HEK293T (cell line): ENCODE measurements at regions not wholly inside any gene's neighbourhood (a gene's known extent, or its start where the extent isn't known, plus 50 kb on each side); places are given as distances from the start of the nearest gene placed in this dataset.
"Not testable (repeated sequence)": the region's sequence is repeated elsewhere in the genome, so short reads cannot be mapped to it uniquely, and the experiment has no call there.

Experiments used
- CTCF ChIA-PET: fragments of 350-600 bp; formaldehyde crosslinking; extraction: SDS; loops from one replicate; lab custom pipeline; 2021; ENCODE audit warnings: antibody characterized with exemption, inconsistent platforms; lab: Yijun Ruan, JAX
- POLR2A ChIA-PET: fragments of 350-600 bp; formaldehyde crosslinking; extraction: SDS; loops from one replicate; lab custom pipeline; 2020; ENCODE audit warnings: antibody characterized with exemption, inconsistent platforms; lab: Yijun Ruan, JAX
- DNase-seq: peaks from one replicate; pipeline ENCODE4 v3.0.0; 2012; ENCODE audit warnings: mixed read lengths; ENCODE audit errors: extremely low spot score
- ARNT ChIP-seq: fragments of 450-650 bp; IDR thresholded peaks from 2 replicates; pipeline ENCODE4 v1.6.1; 2017; ENCODE audit warnings: mild to moderate bottlenecking
- BHLHE40 ChIP-seq: fragments of 450-650 bp; IDR thresholded peaks from 2 replicates; pipeline ENCODE4 v1.6.1; 2016; ENCODE audit warnings: mild to moderate bottlenecking, moderate library complexity, borderline replicate concordance
- CTBP1 ChIP-seq: fragments of 450-650 bp; IDR thresholded peaks from 2 replicates; pipeline ENCODE4 v1.6.1; 2016; ENCODE audit warnings: borderline replicate concordance
- ELF4 ChIP-seq: fragments of 450-650 bp; IDR thresholded peaks from 2 replicates; pipeline ENCODE4 v1.6.1; 2017; ENCODE audit warnings: antibody characterized with exemption
- FOXA1 ChIP-seq: fragments of 450-650 bp; IDR thresholded peaks from 2 replicates; pipeline ENCODE4 v1.6.1; 2016; ENCODE audit warnings: mild to moderate bottlenecking
- FOXK2 ChIP-seq: fragments of 450-650 bp; IDR thresholded peaks from 2 replicates; pipeline ENCODE4 v1.6.1; 2016; ENCODE audit warnings: mild to moderate bottlenecking
- FOXM1 ChIP-seq: fragments of 450-650 bp; IDR thresholded peaks from 2 replicates; pipeline ENCODE4 v1.6.1; 2017; ENCODE audit warnings: mild to moderate bottlenecking, borderline replicate concordance
- HDGF ChIP-seq: fragments of 450-650 bp; IDR thresholded peaks from 2 replicates; pipeline ENCODE4 v1.6.1; 2017; ENCODE audit warnings: antibody characterized with exemption, borderline replicate concordance
- L3MBTL2 ChIP-seq: fragments of 450-650 bp; conservative IDR thresholded peaks from 2 replicates; pipeline ENCODE4 v1.6.1; 2016; ENCODE audit warnings: mild to moderate bottlenecking
- LEF1 ChIP-seq: fragments of 450-650 bp; IDR thresholded peaks from 2 replicates; pipeline ENCODE4 v1.6.1; 2017; ENCODE audit warnings: mild to moderate bottlenecking, borderline replicate concordance
- NFRKB ChIP-seq: fragments of 450-650 bp; IDR thresholded peaks from 2 replicates; pipeline ENCODE4 v1.6.1; 2016; ENCODE audit warnings: mild to moderate bottlenecking, moderate library complexity
- PKNOX1 ChIP-seq: fragments of 450-650 bp; IDR thresholded peaks from 2 replicates; pipeline ENCODE4 v1.6.1; 2016
- SP1 ChIP-seq: fragments of 450-650 bp; IDR thresholded peaks from 2 replicates; pipeline ENCODE4 v1.6.1; 2017
- SUZ12 ChIP-seq: fragments of 450-650 bp; IDR thresholded peaks from 2 replicates; pipeline ENCODE4 v1.6.1; 2016; ENCODE audit warnings: mild to moderate bottlenecking
- TARDBP ChIP-seq: fragments of 450-650 bp; IDR thresholded peaks from 2 replicates; pipeline ENCODE4 v1.6.1; 2016
- ZNF384 ChIP-seq: fragments of 450-650 bp; IDR thresholded peaks from 2 replicates; pipeline ENCODE4 v1.6.1; 2016

- no peak for DNase-seq
- ChIA-PET POLR2A (no interaction called here), CTCF (interaction anchor here (1.1 kb wide), 1 partner anchor 16 kb away, joined by 4 read pairs; no protein-coding TSS in a partner anchor)
- TF ChIP-seq NFRKB (no peak), ARNT (no peak), HDGF (no peak), FOXA1 (no peak), FOXK2 (no peak), SUZ12 (no peak), CTBP1 (no peak), ZNF384 (no peak), TARDBP (no peak)
These were observed 131.4 kb upstream of the FRG1 start for GRCh38 chr4:189809241-189809735.

GRCh38 chr4:189809839-189810238 lies 130.8 kb upstream of the FRG1 start:
- ChIA-PET POLR2A (no interaction called here), CTCF (interaction anchor here (1.1 kb wide), 1 partner anchor 17 kb away, joined by 4 read pairs; no protein-coding TSS in a partner anchor)
- TF ChIP-seq SUZ12 = no peak
- TF ChIP-seq SP1 = no peak
- TF ChIP-seq FOXA1 = no peak
- no peak for TF ChIP-seq PKNOX1
- TF ChIP-seq LEF1 = no peak
- TF ChIP-seq L3MBTL2 = no peak
- TF ChIP-seq FOXK2 = no peak
- no peak for TF ChIP-seq HDGF
- TF ChIP-seq ELF4 = no peak
- TF ChIP-seq FOXM1 = no peak
- TF ChIP-seq NFRKB = no peak
- no peak for TF ChIP-seq ARNT
- no peak for TF ChIP-seq ZNF384
- no peak for DNase-seq

- CTCF ChIA-PET = interaction anchor here (1.1 kb wide), 1 partner anchor 17 kb away, joined by 4 read pairs; no protein-coding TSS in a partner anchor
- POLR2A ChIA-PET, DNase-seq: not testable (repeated sequence)
These were observed 130.1 kb upstream of the FRG1 start for GRCh38 chr4:189810318-189811181.

GRCh38 chr4:189815404-189816192 lies 125.1 kb upstream of the FRG1 start:
- no peak for DNase-seq
- CTCF ChIA-PET = interaction anchor here (1.6 kb wide), 1 partner anchor 23 kb away, joined by 6 read pairs; no protein-coding TSS in a partner anchor
- TF ChIP-seq PKNOX1 = no peak
- no peak for TF ChIP-seq ARNT
- no peak for TF ChIP-seq ELF4
- no peak for TF ChIP-seq SUZ12
- TF ChIP-seq LEF1 = no peak
- POLR2A ChIA-PET = no interaction called here

- CTCF ChIA-PET = no interaction called here
- DNase-seq = no peak
- POLR2A ChIA-PET = no interaction called here
These were observed 118.3 kb upstream of the FRG1 start for GRCh38 chr4:189822326-189822725.

GRCh38 chr4:189823591-189823990 lies 117.1 kb upstream of the FRG1 start:
- POLR2A ChIA-PET = no interaction called here
- TF ChIP-seq HDGF = no peak
- no peak for TF ChIP-seq ZNF384
- no peak for TF ChIP-seq NFRKB
- TF ChIP-seq ELF4 = no peak
- no peak for TF ChIP-seq FOXA1
- TF ChIP-seq FOXK2 = no peak
- TF ChIP-seq PKNOX1 = no peak
- no peak for TF ChIP-seq TARDBP
- no peak for TF ChIP-seq FOXM1
- no peak for TF ChIP-seq LEF1
- TF ChIP-seq CTBP1 = no peak
- no peak for TF ChIP-seq ARNT
- TF ChIP-seq SP1 = no peak
- TF ChIP-seq SUZ12 = no peak
- TF ChIP-seq L3MBTL2 = no peak
- CTCF ChIA-PET = no interaction called here
- DNase-seq = no peak

More at GRCh38 chr4:189822326-189822725, 118.3 kb upstream of the FRG1 start:
- TF ChIP-seq BHLHE40 = no peak
- no peak for TF ChIP-seq TARDBP
- no peak for TF ChIP-seq ELF4
- no peak for TF ChIP-seq LEF1
- TF ChIP-seq CTBP1 = no peak
- TF ChIP-seq NFRKB = no peak
- TF ChIP-seq SP1 = no peak
- no peak for TF ChIP-seq FOXK2
- TF ChIP-seq SUZ12 = no peak
- no peak for TF ChIP-seq ZNF384
